ENCODE measurements at regions not wholly inside any gene's neighbourhood (a gene's known extent, or its start where the extent isn't known, plus 50 kb on each side); places are given as distances from the start of the nearest gene placed in this dataset.

GRCh38 chr16:59351305-59351903 is 617.3 kb upstream of the GOT2 start:
- no peak for TF ChIP-seq CTCF (IDR thresholded peaks at IDR 0.05)
- TF ChIP-seq EP300 (IDR thresholded peaks at IDR 0.05): no peak
